Inflammatory macrophage (primary cell): ENCODE measurements at regions not wholly inside any gene's neighbourhood (a gene's known extent, or its start where the extent isn't known, plus 50 kb on each side); places are given as distances from the start of the nearest gene placed in this dataset.
"Not testable (repeated sequence)": the region's sequence is repeated elsewhere in the genome, so short reads cannot be mapped to it uniquely, and the experiment has no call there.

Experiments used
- DNase-seq, 2 donors: peaks; one replicate each; pipeline ENCODE4 v3.0.0-alpha.2; 2020 to 2022

- no peak for DNase-seq
Observed at GRCh38 chr4:28232951-28233350, 1372.3 kb downstream of the STIM2 start.

- DNase-seq: no peak
Observed at GRCh38 chr4:28233724-28234123, 1373.1 kb downstream of the STIM2 start.

- no peak for DNase-seq
Observed at GRCh38 chr4:28238876-28239275, 1378.2 kb downstream of the STIM2 start.

GRCh38 chr4:28241021-28241420 lies 1380.4 kb downstream of the STIM2 start:
- DNase-seq: no peak

GRCh38 chr4:28247805-28248204 lies 1387.2 kb downstream of the STIM2 start:
- no peak for DNase-seq

GRCh38 chr4:28248269-28248668 lies 1387.6 kb downstream of the STIM2 start:
- DNase-seq: no peak

- no peak for DNase-seq
Observed at GRCh38 chr4:28250646-28251045, 1390.0 kb downstream of the STIM2 start.

GRCh38 chr4:28251831-28252230 lies 1391.2 kb downstream of the STIM2 start:
- DNase-seq: no peak

GRCh38 chr4:28254003-28254402 lies 1393.4 kb downstream of the STIM2 start:
- no peak for DNase-seq

GRCh38 chr4:28256295-28256694 lies 1395.7 kb downstream of the STIM2 start:
- no peak for DNase-seq

- no peak for DNase-seq
Observed at GRCh38 chr4:28259951-28260350, 1399.3 kb downstream of the STIM2 start.

GRCh38 chr4:28267166-28267565 lies 1406.5 kb downstream of the STIM2 start:
- no peak for DNase-seq

- DNase-seq: no peak
Observed at GRCh38 chr4:28269426-28269825, 1408.8 kb downstream of the STIM2 start.

- DNase-seq: no peak
Observed at GRCh38 chr4:28277931-28278330, 1417.3 kb downstream of the STIM2 start.

GRCh38 chr4:28278676-28279075 lies 1418.0 kb downstream of the STIM2 start:
- no peak for DNase-seq

GRCh38 chr4:28279249-28279648 lies 1418.6 kb downstream of the STIM2 start:
- no peak for DNase-seq

- not testable (repeated sequence) for DNase-seq
Observed at GRCh38 chr4:28286266-28286665, 1425.6 kb downstream of the STIM2 start.

GRCh38 chr4:28287831-28288233 lies 1427.2 kb downstream of the STIM2 start:
- DNase-seq: no peak

- DNase-seq: no peak
Observed at GRCh38 chr4:28296239-28296638, 1435.6 kb downstream of the STIM2 start.

GRCh38 chr4:28310926-28311325 lies 1450.3 kb downstream of the STIM2 start:
- DNase-seq: no peak

- not testable (repeated sequence) for DNase-seq
Observed at GRCh38 chr4:28312497-28312896, 1451.9 kb downstream of the STIM2 start.

- DNase-seq: no peak
Observed at GRCh38 chr4:28313729-28314713, 1453.4 kb downstream of the STIM2 start.

- DNase-seq: no peak
Observed at GRCh38 chr4:28317221-28317620, 1456.6 kb downstream of the STIM2 start.

GRCh38 chr4:28334249-28334648 lies 1473.6 kb downstream of the STIM2 start:
- DNase-seq: no peak
